ENCODE measurements at regions not wholly inside any gene's neighbourhood (a gene's known extent, or its start where the extent isn't known, plus 50 kb on each side); places are given as distances from the start of the nearest gene placed in this dataset.
"Not testable (repeated sequence)": the region's sequence is repeated elsewhere in the genome, so short reads cannot be mapped to it uniquely, and the experiment has no call there.

GRCh38 chr2:142398212-142398611 is 267.4 kb upstream of the LRP1B start:
- H3K27me3 ChIP-seq = no peaks in the 10 kb centered on the region
- H3K4me1 ChIP-seq (replicated peaks in 1 of 2) = no peaks in the 10 kb centered on the region
- no peak overlapping the region for H3K27ac ChIP-seq
- no peak for DNase-seq
- H3K9me3 ChIP-seq (replicated peaks in 1 of 3) = peaks cover 0 to 5% (median 0%) of the 10 kb centered on the region in 3 donors
- TF ChIP-seq POLR2A (IDR thresholded peaks at IDR 0.05) = no peak
- TF ChIP-seq, protein P1, sequence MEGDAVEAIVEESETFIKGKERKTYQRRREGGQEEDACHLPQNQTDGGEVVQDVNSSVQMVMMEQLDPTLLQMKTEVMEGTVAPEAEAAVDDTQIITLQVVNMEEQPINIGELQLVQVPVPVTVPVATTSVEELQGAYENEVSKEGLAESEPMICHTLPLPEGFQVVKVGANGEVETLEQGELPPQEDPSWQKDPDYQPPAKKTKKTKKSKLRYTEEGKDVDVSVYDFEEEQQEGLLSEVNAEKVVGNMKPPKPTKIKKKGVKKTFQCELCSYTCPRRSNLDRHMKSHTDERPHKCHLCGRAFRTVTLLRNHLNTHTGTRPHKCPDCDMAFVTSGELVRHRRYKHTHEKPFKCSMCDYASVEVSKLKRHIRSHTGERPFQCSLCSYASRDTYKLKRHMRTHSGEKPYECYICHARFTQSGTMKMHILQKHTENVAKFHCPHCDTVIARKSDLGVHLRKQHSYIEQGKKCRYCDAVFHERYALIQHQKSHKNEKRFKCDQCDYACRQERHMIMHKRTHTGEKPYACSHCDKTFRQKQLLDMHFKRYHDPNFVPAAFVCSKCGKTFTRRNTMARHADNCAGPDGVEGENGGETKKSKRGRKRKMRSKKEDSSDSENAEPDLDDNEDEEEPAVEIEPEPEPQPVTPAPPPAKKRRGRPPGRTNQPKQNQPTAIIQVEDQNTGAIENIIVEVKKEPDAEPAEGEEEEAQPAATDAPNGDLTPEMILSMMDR (IDR thresholded peaks at IDR 0.05) = no peak
- H3K36me3 ChIP-seq (replicated peaks in 1 of 2) = no peaks in the 10 kb centered on the region
- intact Hi-C loops (cut with DNase I) = no loop called here
- WGBS, 4 donors = 63 to 86% (median 74%) methylated on average over 1 of the region's 1 CpG
- H3K4me3 ChIP-seq = no peak overlapping the region

GRCh38 chr2:142395291-142395690 is 264.5 kb upstream of the LRP1B start:
- Histone ChIP-seq H3K36me3 (replicated peaks in 1 of 2) (no peaks in the 10 kb centered on the region), H3K4me3 (no peak overlapping the region), H3K9me3 (replicated peaks in 1 of 3) (peaks cover 0 to 5% (median 0%) of the 10 kb centered on the region in 3 donors), H3K27me3 (no peaks in the 10 kb centered on the region), H3K4me1 (replicated peaks in 1 of 2) (no peaks in the 10 kb centered on the region), H3K27ac (no peak overlapping the region)
- WGBS, 4 donors = 71 to 80% (median 76%) methylated on average over 1 of the region's 1 CpG
- no peak for DNase-seq
- intact Hi-C loops (cut with DNase I) = no loop called here
- TF ChIP-seq POLR2A (IDR thresholded peaks at IDR 0.05) = no peak
- TF ChIP-seq, protein P1 (IDR thresholded peaks at IDR 0.05) = no peak

GRCh38 chr2:142380372-142380771 is 249.6 kb upstream of the LRP1B start:
- H3K36me3 ChIP-seq (replicated peaks in 1 of 2) = no peaks in the 10 kb centered on the region
- DNase-seq = no peak
- no peak overlapping the region for H3K27ac ChIP-seq
- no peaks in the 10 kb centered on the region for H3K9me3 ChIP-seq (replicated peaks in 1 of 3)
- no peak overlapping the region for H3K4me3 ChIP-seq
- TF ChIP-seq, protein P1 (IDR thresholded peaks at IDR 0.05) = no peak
- TF ChIP-seq POLR2A (IDR thresholded peaks at IDR 0.05) = no peak
- no peaks in the 10 kb centered on the region for H3K4me1 ChIP-seq (replicated peaks in 1 of 2)
- intact Hi-C loops (cut with DNase I) = no loop called here
- H3K27me3 ChIP-seq = no peaks in the 10 kb centered on the region

- H3K27ac ChIP-seq; DNase-seq; H3K36me3 ChIP-seq (replicated peaks in 1 of 2); H3K4me1 ChIP-seq (replicated peaks in 1 of 2); H3K27me3 ChIP-seq; intact Hi-C loops (cut with DNase I); H3K9me3 ChIP-seq (replicated peaks in 1 of 3); H3K4me3 ChIP-seq: not testable (repeated sequence)
- 86 to 91% (median 88%) methylated on average over 7 of the region's 7 CpGs for WGBS, 4 donors
These were observed 231.3 kb upstream of the LRP1B start for GRCh38 chr2:142362069-142362468.

GRCh38 chr2:142347751-142348150 is 216.9 kb upstream of the LRP1B start:
- Histone ChIP-seq H3K27me3 (no peaks in the 10 kb centered on the region), H3K27ac (no peak overlapping the region), H3K4me3 (no peak overlapping the region), H3K9me3 (replicated peaks in 1 of 3) (no peaks in the 10 kb centered on the region), H3K36me3 (replicated peaks in 1 of 2) (no peaks in the 10 kb centered on the region), H3K4me1 (replicated peaks in 1 of 2) (no peaks in the 10 kb centered on the region)
- DNase-seq = no peak
- intact Hi-C loops (cut with DNase I) = no loop called here
- TF ChIP-seq, protein P1 (IDR thresholded peaks at IDR 0.05) = no peak
- no peak for TF ChIP-seq POLR2A (IDR thresholded peaks at IDR 0.05)
- 76 to 93% (median 79%) methylated on average over 1 of the region's 1 CpG for WGBS, 4 donors

All from adrenal gland (tissue), 9 donors.